GOT3 (cell line): ENCODE measurements at regions not wholly inside any gene's neighbourhood (a gene's known extent, or its start where the extent isn't known, plus 50 kb on each side); places are given as distances from the start of the nearest gene placed in this dataset.

Experiments
- DNase-seq: peaks from one replicate; lab custom pipeline; 2025; ENCODE audit warnings: mixed read lengths; lab: John Stamatoyannopoulos, UW

- DNase-seq = no peak
Observed at GRCh38 chr3:148021381-148021780, 612.2 kb downstream of the ZIC1 start.

- no peak for DNase-seq
Observed at GRCh38 chr3:148023994-148024393, 614.8 kb downstream of the ZIC1 start.

- no peak for DNase-seq
Observed at GRCh38 chr3:148026009-148026588, 616.9 kb downstream of the ZIC1 start.

- DNase-seq = no peak
Observed at GRCh38 chr3:148030975-148031374, 621.8 kb downstream of the ZIC1 start.

GRCh38 chr3:148034353-148034752 is 625.2 kb downstream of the ZIC1 start:
- DNase-seq = no peak

GRCh38 chr3:148036331-148036876 is 627.2 kb downstream of the ZIC1 start:
- no peak for DNase-seq

GRCh38 chr3:148042663-148043445 is 633.7 kb downstream of the ZIC1 start:
- DNase-seq = no peak

- no peak for DNase-seq
Observed at GRCh38 chr3:148044151-148044550, 635.0 kb downstream of the ZIC1 start.

GRCh38 chr3:148054999-148055398 is 642.7 kb upstream of the AGTR1 start:
- DNase-seq = no peak

- no peak for DNase-seq
Observed at GRCh38 chr3:148062590-148062989, 635.1 kb upstream of the AGTR1 start.

- DNase-seq = no peak
Observed at GRCh38 chr3:148066802-148067201, 630.9 kb upstream of the AGTR1 start.

GRCh38 chr3:148068466-148068865 is 629.2 kb upstream of the AGTR1 start:
- no peak for DNase-seq

- no peak for DNase-seq
Observed at GRCh38 chr3:148070041-148070440, 627.7 kb upstream of the AGTR1 start.

GRCh38 chr3:148073721-148074456 is 623.8 kb upstream of the AGTR1 start:
- no peak for DNase-seq

- DNase-seq = no peak
Observed at GRCh38 chr3:148074946-148075345, 622.8 kb upstream of the AGTR1 start.

GRCh38 chr3:148075771-148076716 is 621.7 kb upstream of the AGTR1 start:
- no peak for DNase-seq

GRCh38 chr3:148077318-148077923 is 620.3 kb upstream of the AGTR1 start:
- DNase-seq = no peak

GRCh38 chr3:148077965-148078364 is 619.7 kb upstream of the AGTR1 start:
- no peak for DNase-seq

- no peak for DNase-seq
Observed at GRCh38 chr3:148078658-148079057, 619.0 kb upstream of the AGTR1 start.

GRCh38 chr3:148079370-148079769 is 618.3 kb upstream of the AGTR1 start:
- no peak for DNase-seq

GRCh38 chr3:148081926-148082325 is 615.8 kb upstream of the AGTR1 start:
- no peak for DNase-seq
